OCI-LY7 (cell line): ENCODE measurements at regions not wholly inside any gene's neighbourhood (a gene's known extent, or its start where the extent isn't known, plus 50 kb on each side); places are given as distances from the start of the nearest gene placed in this dataset.

Experiments
- BruUV-seq: library from RNA; stranded (reverse); fragments of 400-500 nt; replicated peaks from 2 replicates; lab custom pipeline; 2021; lab: Mats Ljungman, UMichigan
- CTCF ChIA-PET: fragments of 300-600 bp; sonication (Branson Sonifier 250); formaldehyde crosslinking; loops from one replicate; lab custom pipeline; 2022; ENCODE audit warnings: antibody characterized with exemption; ENCODE audit not compliant: unreplicated experiment; lab: Charles Lee
- POLR2A ChIA-PET: fragments of 300-600 bp; sonication (Branson Sonifier 250); formaldehyde crosslinking; loops from one replicate; lab custom pipeline; 2022; ENCODE audit warnings: antibody characterized with exemption; lab: Charles Lee
- DNase-seq: peaks from one replicate; pipeline ENCODE4 v3.0.0-alpha.2; 2015; ENCODE audit warnings: low spot score
- H2AFZ ChIP-seq: fragments of 200-600 bp; sonication (generic), shearing (Covaris generic); 2 replicates; pipeline ENCODE4 v1.6.1; 2014; ENCODE audit warnings: mild to moderate bottlenecking, antibody characterized with exemption, low read length, moderate library complexity
- H3K27ac ChIP-seq: fragments of 200-600 bp; sonication (generic); 2 replicates; pipeline ENCODE4 v1.5.1; 2014; ENCODE audit warnings: mixed run types, low read depth, mild to moderate bottlenecking, moderate library complexity, low read length, inconsistent platforms; ENCODE audit not compliant: poor library complexity, severe bottlenecking
- H3K36me3 ChIP-seq: fragments of 200-600 bp; sonication (generic); 2 replicates; pipeline ENCODE4 v1.6.1; 2014; ENCODE audit warnings: mild to moderate bottlenecking, antibody characterized with exemption, low read length, moderate library complexity, mixed read lengths; ENCODE audit not compliant: insufficient read depth
- H3K4me1 ChIP-seq: fragments of 200-600 bp; sonication (generic); 2 replicates; pipeline ENCODE4 v1.5.1; 2014; ENCODE audit warnings: mild to moderate bottlenecking, low read length; ENCODE audit not compliant: insufficient read depth, poor library complexity, severe bottlenecking
- H3K4me2 ChIP-seq: fragments of 200-600 bp; sonication (generic); 2 replicates; pipeline ENCODE4 v1.6.1; 2014; ENCODE audit warnings: mild to moderate bottlenecking, low read length
- H3K4me3 ChIP-seq: fragments of 200-600 bp; sonication (generic); 2 replicates; pipeline ENCODE4 v1.5.1; 2014; ENCODE audit warnings: mild to moderate bottlenecking, low read depth, low read length; ENCODE audit not compliant: poor library complexity, severe bottlenecking
- H3K79me2 ChIP-seq: fragments of 200-600 bp; sonication (generic); 2 replicates; pipeline ENCODE4 v1.6.1; 2016; ENCODE audit warnings: low read depth, mild to moderate bottlenecking, low read length, moderate library complexity, mixed read lengths; ENCODE audit not compliant: insufficient read depth
- H3K9me2 ChIP-seq: fragments of 200-600 bp; sonication (generic); 2 replicates; pipeline ENCODE4 v1.6.1; 2016; ENCODE audit warnings: mild to moderate bottlenecking, low read length, mixed read lengths; ENCODE audit not compliant: insufficient read depth
- H3K9me3 ChIP-seq: fragments of 200-600 bp; sonication (generic); 2 replicates; pipeline ENCODE4 v1.6.1; 2014; ENCODE audit warnings: mild to moderate bottlenecking, mixed run types, low read length, mixed read lengths
- H4K20me1 ChIP-seq: fragments of 200-600 bp; sonication (generic); 2 replicates; pipeline ENCODE4 v1.6.1; 2014; ENCODE audit warnings: mild to moderate bottlenecking, antibody characterized with exemption, low read length, moderate library complexity, mixed read lengths; ENCODE audit not compliant: insufficient read depth
- EZH2phosphoT487 ChIP-seq: fragments of 200-600 bp; sonication (generic); IDR thresholded peaks from 2 replicates; pipeline ENCODE4 v1.6.1; 2018; ENCODE audit warnings: low read depth, borderline replicate concordance, mild to moderate bottlenecking, mixed run types, antibody characterized with exemption, low read length, moderate library complexity, mixed read lengths
- intact Hi-C: fragments of 100-400 bp; cut with micrococcal nuclease; formaldehyde crosslinking; loops from one replicate; pipeline ENCODE4 v1.10.0; 2022; ENCODE audit not compliant: unreplicated experiment
- TF ChIP-seq, protein P1 (sequence below): fragments of 200-600 bp; sonication (generic); conservative IDR thresholded peaks from 2 replicates; pipeline ENCODE4 v1.5.1; 2014; ENCODE audit warnings: mild to moderate bottlenecking, antibody characterized with exemption, low read length, moderate library complexity, mixed read lengths

DNA sequence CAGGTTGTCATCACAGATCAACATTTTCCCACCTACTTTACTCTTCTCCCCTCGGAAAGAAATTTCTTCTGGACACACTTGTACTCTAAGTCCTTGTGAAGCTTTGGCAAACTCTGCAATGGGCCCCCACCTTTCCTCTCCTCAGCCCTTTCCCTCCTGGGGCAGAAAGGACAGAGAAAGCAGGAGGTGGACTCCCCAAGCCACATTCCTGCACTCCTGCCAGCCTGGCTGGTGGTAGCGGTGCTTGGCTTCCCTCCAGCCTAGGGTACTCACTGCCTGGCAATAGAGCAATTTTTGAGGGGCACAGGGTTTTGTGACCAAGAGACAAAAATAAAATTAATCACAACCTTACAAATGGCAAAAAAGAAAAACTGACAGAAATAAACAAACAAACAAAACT lies 451.4 kb downstream of the ZSWIM6 start:
- no peaks in the 10 kb centered on the region for H3K9me2 ChIP-seq
- ChIA-PET POLR2A (no interaction called here), CTCF (no interaction called here)
- H3K36me3 ChIP-seq = no peaks in the 10 kb centered on the region
- no peaks in the 10 kb centered on the region for H4K20me1 ChIP-seq
- H2AFZ ChIP-seq = no peak overlapping the region
- no peak overlapping the region for H3K4me2 ChIP-seq
- BruUV-seq = no TSS peak
- no peaks in the 10 kb centered on the region for H3K9me3 ChIP-seq
- no peaks in the 10 kb centered on the region for H3K79me2 ChIP-seq
- DNase-seq = no peak
- H3K4me3 ChIP-seq = no peak overlapping the region
- TF ChIP-seq, protein P1, sequence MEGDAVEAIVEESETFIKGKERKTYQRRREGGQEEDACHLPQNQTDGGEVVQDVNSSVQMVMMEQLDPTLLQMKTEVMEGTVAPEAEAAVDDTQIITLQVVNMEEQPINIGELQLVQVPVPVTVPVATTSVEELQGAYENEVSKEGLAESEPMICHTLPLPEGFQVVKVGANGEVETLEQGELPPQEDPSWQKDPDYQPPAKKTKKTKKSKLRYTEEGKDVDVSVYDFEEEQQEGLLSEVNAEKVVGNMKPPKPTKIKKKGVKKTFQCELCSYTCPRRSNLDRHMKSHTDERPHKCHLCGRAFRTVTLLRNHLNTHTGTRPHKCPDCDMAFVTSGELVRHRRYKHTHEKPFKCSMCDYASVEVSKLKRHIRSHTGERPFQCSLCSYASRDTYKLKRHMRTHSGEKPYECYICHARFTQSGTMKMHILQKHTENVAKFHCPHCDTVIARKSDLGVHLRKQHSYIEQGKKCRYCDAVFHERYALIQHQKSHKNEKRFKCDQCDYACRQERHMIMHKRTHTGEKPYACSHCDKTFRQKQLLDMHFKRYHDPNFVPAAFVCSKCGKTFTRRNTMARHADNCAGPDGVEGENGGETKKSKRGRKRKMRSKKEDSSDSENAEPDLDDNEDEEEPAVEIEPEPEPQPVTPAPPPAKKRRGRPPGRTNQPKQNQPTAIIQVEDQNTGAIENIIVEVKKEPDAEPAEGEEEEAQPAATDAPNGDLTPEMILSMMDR = no peak
- no peak for TF ChIP-seq EZH2phosphoT487
- intact Hi-C loops = no loop called here
- no peak overlapping the region for H3K27ac ChIP-seq
- H3K4me1 ChIP-seq = no peaks in the 10 kb centered on the region

DNA sequence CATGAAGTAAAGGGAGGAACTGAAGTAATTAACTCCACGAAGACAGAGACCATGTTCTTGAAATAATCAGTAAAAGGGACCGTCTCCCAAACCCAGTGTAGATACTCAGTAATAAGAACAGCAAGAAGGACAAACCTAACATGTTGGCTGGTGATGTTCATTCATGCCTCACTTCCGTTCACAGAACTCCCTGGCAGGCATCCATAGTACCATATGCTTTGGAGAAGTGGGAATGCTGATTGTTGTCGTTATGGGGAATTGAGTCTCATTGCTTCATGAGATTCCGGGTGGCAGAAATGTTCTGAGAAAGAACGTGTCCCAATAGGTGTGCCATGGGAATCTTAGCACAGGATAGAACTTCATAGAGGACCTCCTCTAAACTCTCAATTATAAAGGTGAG lies 452.3 kb downstream of the ZSWIM6 start:
- POLR2A ChIA-PET = no interaction called here
- Histone ChIP-seq H2AFZ (no peak overlapping the region), H3K36me3 (no peaks in the 10 kb centered on the region), H3K9me3 (no peaks in the 10 kb centered on the region), H3K9me2 (no peaks in the 10 kb centered on the region), H3K4me1 (no peaks in the 10 kb centered on the region), H3K79me2 (no peaks in the 10 kb centered on the region), H3K27ac (no peak overlapping the region), H3K4me3 (no peak overlapping the region), H4K20me1 (no peaks in the 10 kb centered on the region), H3K4me2 (no peak overlapping the region)
- TF ChIP-seq EZH2phosphoT487 = no peak
- TF ChIP-seq, protein P1 = no peak
- DNase-seq = no peak
- BruUV-seq = no TSS peak
- CTCF ChIA-PET = no interaction called here
- intact Hi-C loops = no loop called here

DNA sequence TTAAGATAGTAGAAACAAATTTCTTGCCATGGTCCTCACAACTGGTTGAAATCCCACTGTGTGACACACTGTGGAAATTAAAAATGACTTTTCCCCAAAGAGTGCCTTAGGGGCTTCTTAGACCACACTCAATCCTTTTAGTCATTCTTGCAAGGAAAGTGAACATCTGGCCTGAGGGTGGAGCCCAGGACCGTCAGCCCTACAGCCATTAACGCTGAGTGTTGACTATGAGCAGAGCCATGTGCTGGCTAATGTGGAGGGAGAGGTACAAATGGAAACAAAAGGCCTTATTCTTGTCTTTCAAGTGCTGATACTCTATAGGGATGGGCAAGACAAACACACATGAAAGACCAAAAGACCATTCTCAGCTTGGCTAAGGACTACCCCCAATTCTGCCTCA lies 456.5 kb downstream of the ZSWIM6 start:
- H3K27ac ChIP-seq = no peak overlapping the region
- intact Hi-C loops = no loop called here
- no peak for DNase-seq
- no peaks in the 10 kb centered on the region for H3K79me2 ChIP-seq
- H3K9me2 ChIP-seq = no peaks in the 10 kb centered on the region
- no peaks in the 10 kb centered on the region for H3K4me1 ChIP-seq
- no peaks in the 10 kb centered on the region for H3K9me3 ChIP-seq
- no peak overlapping the region for H3K4me3 ChIP-seq
- ChIA-PET CTCF (no interaction called here), POLR2A (no interaction called here)
- no peaks in the 10 kb centered on the region for H4K20me1 ChIP-seq
- H3K4me2 ChIP-seq = no peak overlapping the region
- BruUV-seq = no TSS peak
- no peaks in the 10 kb centered on the region for H3K36me3 ChIP-seq
- TF ChIP-seq, protein P1 = no peak
- TF ChIP-seq EZH2phosphoT487 = no peak
- no peak overlapping the region for H2AFZ ChIP-seq
